Colonic mucosa (tissue), 4 donors: ENCODE measurements at regions not wholly inside any gene's neighbourhood (a gene's known extent, or its start where the extent isn't known, plus 50 kb on each side); places are given as distances from the start of the nearest gene placed in this dataset.

ENCODE experiments used
- DNase-seq: peaks from one replicate; pipeline ENCODE4 v3.0.0-alpha.2; 2020
- H3K27ac ChIP-seq: fragments of 200-600 bp; one replicate; pipeline ENCODE4 v1.8.0; 2021
- H3K27me3 ChIP-seq: fragments of 200-600 bp; one replicate; pipeline ENCODE4 v1.8.0; 2021
- H3K36me3 ChIP-seq: fragments of 200-600 bp; one replicate; pipeline ENCODE4 v1.8.0; 2021
- H3K4me1 ChIP-seq: fragments of 200-600 bp; one replicate; pipeline ENCODE4 v1.8.0; 2021; ENCODE audit warnings: mild to moderate bottlenecking
- H3K4me3 ChIP-seq: fragments of 200-600 bp; one replicate; pipeline ENCODE4 v1.8.0; 2021
- H3K9ac ChIP-seq, 2 donors: one replicate each; pipeline ENCODE4 v1.7.0; 2013; ENCODE audit warnings: control low read depth in 2 of 2, low read depth in 2 of 2, low read length in 2 of 2
- H3K9me3 ChIP-seq: fragments of 200-600 bp; one replicate; pipeline ENCODE4 v1.8.0; 2021
- CTCF ChIP-seq: fragments of 200-600 bp; IDR thresholded peaks from one replicate; pipeline ENCODE4 v1.8.0; 2022; ENCODE audit warnings: antibody characterized with exemption, mild to moderate bottlenecking
- intact Hi-C: fragments of 100-400 bp; cut with DNase I; formaldehyde crosslinking; loops from one replicate; pipeline ENCODE4 v1.14.1; 2022
- donor health status: healthy.
- donor health status: DM: no; HTN: no; CAD: no.
- donor health status: DM: no; HTN: no; CAD: no.

- intact Hi-C loops: loop anchor here (10.0 kb wide), 1 partner anchor 288 kb away; no protein-coding TSS in a partner anchor
- no peak for TF ChIP-seq CTCF
- Histone ChIP-seq H3K4me3 (no peak overlapping the region), H3K27me3 (no peaks in the 10 kb centered on the region), H3K4me1 (no peaks in the 10 kb centered on the region), H3K27ac (peak overlapping the region; percentile 29), H3K36me3 (no peaks in the 10 kb centered on the region), H3K9me3 (no peaks in the 10 kb centered on the region), H3K9ac (no peak overlapping the region)
- DNase-seq: no peak
Observed at GRCh38 chr6:15897063-15897876, 231.6 kb upstream of the MYLIP start.

- intact Hi-C loops: loop anchor here (10.0 kb wide), 1 partner anchor 290 kb away; no protein-coding TSS in a partner anchor
- DNase-seq: no peak
- Histone ChIP-seq H3K4me3 (no peak overlapping the region), H3K9ac (no peak overlapping the region), H3K27me3 (no peaks in the 10 kb centered on the region), H3K36me3 (no peaks in the 10 kb centered on the region), H3K4me1 (no peaks in the 10 kb centered on the region), H3K9me3 (no peaks in the 10 kb centered on the region), H3K27ac (no peak overlapping the region)
- TF ChIP-seq CTCF: no peak
Observed at GRCh38 chr6:15894973-15895725, 232.3 kb upstream of the DTNBP1 start.

GRCh38 chr6:15893556-15894253 is 230.9 kb upstream of the DTNBP1 start:
- peak; percentile 41 for TF ChIP-seq CTCF
- no peaks in the 10 kb centered on the region for H3K36me3 ChIP-seq
- no peak overlapping the region for H3K9ac ChIP-seq
- intact Hi-C loops: loop anchor here (10.0 kb wide), 1 partner anchor 291 kb away; no protein-coding TSS in a partner anchor
- H3K4me3 ChIP-seq: no peak overlapping the region
- no peak for DNase-seq
- H3K27me3 ChIP-seq: no peaks in the 10 kb centered on the region
- no peak overlapping the region for H3K27ac ChIP-seq
- H3K9me3 ChIP-seq: no peaks in the 10 kb centered on the region
- no peaks in the 10 kb centered on the region for H3K4me1 ChIP-seq

DNA sequence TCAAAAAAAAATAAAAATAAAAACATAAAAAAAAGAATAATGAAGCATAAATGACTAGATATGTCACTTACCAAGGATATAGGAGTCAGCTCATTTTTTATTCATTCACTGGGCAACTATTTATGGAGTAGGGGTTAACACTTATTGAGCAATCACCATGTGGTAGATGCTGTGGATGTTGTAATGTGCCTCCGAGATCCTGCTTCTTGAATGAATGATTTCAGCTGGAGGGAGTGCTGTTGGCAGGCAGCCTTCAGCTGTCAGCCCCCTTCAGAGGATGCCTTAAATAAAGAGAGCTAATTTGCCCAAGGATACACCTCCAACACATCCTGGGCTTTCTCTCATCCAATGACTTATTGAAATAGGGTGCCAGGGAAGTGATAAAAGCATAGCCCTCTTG is 229.5 kb upstream of the DTNBP1 start:
- intact Hi-C loops: loop anchor here (10.0 kb wide), 1 partner anchor 292 kb away; no protein-coding TSS in a partner anchor

More for the DNA sequence above, 229.5 kb upstream of the DTNBP1 start:
- Histone ChIP-seq H3K9ac (no peak overlapping the region), H3K4me3 (no peak overlapping the region), H3K9me3 (no peaks in the 10 kb centered on the region), H3K4me1 (no peaks in the 10 kb centered on the region), H3K27ac (no peak overlapping the region), H3K36me3 (no peaks in the 10 kb centered on the region), H3K27me3 (no peaks in the 10 kb centered on the region)
- no peak for DNase-seq
- no peak for TF ChIP-seq CTCF
